Thyroid gland (tissue), 4 donors: ENCODE measurements at regions not wholly inside any gene's neighbourhood (a gene's known extent, or its start where the extent isn't known, plus 50 kb on each side); places are given as distances from the start of the nearest gene placed in this dataset.

ENCODE experiments used
- POLR2A ChIP-seq, 2 donors: fragments of 450-650 bp; IDR thresholded peaks; one replicate each; pipeline ENCODE4 v1.6.1; 2017; ENCODE audit warnings: antibody characterized with exemption in 2 of 2, mild to moderate bottlenecking in 2 of 2, moderate library complexity in 1 of 2
- TF ChIP-seq, protein P1 (sequence below), 6 experiments: fragments of 200-600 bp in 3 of 6; fragments of 450-650 bp in 3 of 6; sonication (generic) in 3 of 6; IDR thresholded peaks; one replicate each; pipeline ENCODE4 v1.5.1; 2016 to 2019; ENCODE audit warnings: antibody characterized with exemption in 6 of 6, mild to moderate bottlenecking in 2 of 6, inconsistent platforms in 1 of 6, moderate library complexity in 1 of 6

GRCh38 chrX:150146271-150146896 lies 208.1 kb upstream of the EOLA2 start:
- TF ChIP-seq, protein P1, sequence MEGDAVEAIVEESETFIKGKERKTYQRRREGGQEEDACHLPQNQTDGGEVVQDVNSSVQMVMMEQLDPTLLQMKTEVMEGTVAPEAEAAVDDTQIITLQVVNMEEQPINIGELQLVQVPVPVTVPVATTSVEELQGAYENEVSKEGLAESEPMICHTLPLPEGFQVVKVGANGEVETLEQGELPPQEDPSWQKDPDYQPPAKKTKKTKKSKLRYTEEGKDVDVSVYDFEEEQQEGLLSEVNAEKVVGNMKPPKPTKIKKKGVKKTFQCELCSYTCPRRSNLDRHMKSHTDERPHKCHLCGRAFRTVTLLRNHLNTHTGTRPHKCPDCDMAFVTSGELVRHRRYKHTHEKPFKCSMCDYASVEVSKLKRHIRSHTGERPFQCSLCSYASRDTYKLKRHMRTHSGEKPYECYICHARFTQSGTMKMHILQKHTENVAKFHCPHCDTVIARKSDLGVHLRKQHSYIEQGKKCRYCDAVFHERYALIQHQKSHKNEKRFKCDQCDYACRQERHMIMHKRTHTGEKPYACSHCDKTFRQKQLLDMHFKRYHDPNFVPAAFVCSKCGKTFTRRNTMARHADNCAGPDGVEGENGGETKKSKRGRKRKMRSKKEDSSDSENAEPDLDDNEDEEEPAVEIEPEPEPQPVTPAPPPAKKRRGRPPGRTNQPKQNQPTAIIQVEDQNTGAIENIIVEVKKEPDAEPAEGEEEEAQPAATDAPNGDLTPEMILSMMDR (IDR thresholded peaks at IDR 0.05) = no peak
- TF ChIP-seq POLR2A (IDR thresholded peaks at IDR 0.05) = no peak
